Astrocyte (in vitro differentiated cells and primary cell): ENCODE measurements at regions not wholly inside any gene's neighbourhood (a gene's known extent, or its start where the extent isn't known, plus 50 kb on each side); places are given as distances from the start of the nearest gene placed in this dataset.

Experiments used
- DNase-seq: peaks from one replicate; pipeline ENCODE4 v3.0.0-alpha.2; 2010; ENCODE audit warnings: low read depth
- FAIRE-seq: peaks from 2 replicates; lab custom pipeline; 2011; peaks lifted over from hg19 to GRCh38; lab: Jason Lieb, UNC
- H2AFZ ChIP-seq: 2 replicates; pipeline ENCODE4 v1.6.0; 2012; ENCODE audit warnings: low read depth, low read length, inconsistent platforms
- H3K27ac ChIP-seq: 2 replicates; pipeline ENCODE4 v1.5.1; 2011; ENCODE audit warnings: low read depth, low read length, inconsistent platforms
- H3K27me3 ChIP-seq: 2 replicates; pipeline ENCODE4 v1.6.0; 2011; ENCODE audit warnings: low read length, inconsistent platforms; ENCODE audit not compliant: insufficient read depth
- H3K36me3 ChIP-seq: 2 replicates; pipeline ENCODE4 v1.5.1; 2011; ENCODE audit warnings: low read length, inconsistent platforms; ENCODE audit not compliant: insufficient read depth
- H3K4me1 ChIP-seq: 2 replicates; pipeline ENCODE4 v1.5.1; 2011; ENCODE audit warnings: low read length, inconsistent platforms; ENCODE audit not compliant: insufficient read depth
- H3K4me2 ChIP-seq: 2 replicates; pipeline ENCODE4 v1.6.0; 2012; ENCODE audit warnings: low read length, inconsistent platforms
- H3K4me3 ChIP-seq: 2 replicates; pipeline ENCODE4 v1.5.1; 2011; ENCODE audit warnings: low read depth, mild to moderate bottlenecking, low read length, inconsistent platforms; ENCODE audit not compliant: insufficient read depth
- H3K79me2 ChIP-seq: 2 replicates; pipeline ENCODE4 v1.6.0; 2012; ENCODE audit warnings: mild to moderate bottlenecking, low read length, inconsistent platforms; ENCODE audit not compliant: insufficient read depth
- H3K9ac ChIP-seq: 2 replicates; pipeline ENCODE4 v1.6.0; 2012; ENCODE audit warnings: mild to moderate bottlenecking, low read length, inconsistent platforms
- H3K9me3 ChIP-seq: 2 replicates; pipeline ENCODE4 v1.5.1; 2012; ENCODE audit warnings: low read depth, mild to moderate bottlenecking, low read length, inconsistent platforms; ENCODE audit not compliant: insufficient read depth
- H4K20me1 ChIP-seq: 2 replicates; pipeline ENCODE4 v1.6.0; 2012; ENCODE audit warnings: low read length, inconsistent platforms; ENCODE audit not compliant: insufficient read depth
- H3K27ac Mint-ChIP-seq: one replicate; pipeline ENCODE4 v1.8.0; 2021; ENCODE audit warnings: mild to moderate bottlenecking, mixed read lengths; ENCODE audit not compliant: unreplicated experiment
- H3K27me3 Mint-ChIP-seq: one replicate; pipeline ENCODE4 v1.8.0; 2021; ENCODE audit warnings: low read depth, mixed read lengths; ENCODE audit not compliant: unreplicated experiment
- H3K36me3 Mint-ChIP-seq: one replicate; pipeline ENCODE4 v1.8.0; 2021; ENCODE audit warnings: low read depth, mixed read lengths; ENCODE audit not compliant: unreplicated experiment
- H3K4me1 Mint-ChIP-seq: one replicate; pipeline ENCODE4 v1.8.0; 2021; ENCODE audit warnings: low read depth, mixed read lengths; ENCODE audit not compliant: unreplicated experiment
- H3K4me3 Mint-ChIP-seq: one replicate; pipeline ENCODE4 v1.8.0; 2021; ENCODE audit warnings: mild to moderate bottlenecking, moderate library complexity, mixed read lengths; ENCODE audit not compliant: unreplicated experiment
- H3K9me3 Mint-ChIP-seq: one replicate; pipeline ENCODE4 v1.8.0; 2021; ENCODE audit warnings: mild to moderate bottlenecking, mixed read lengths; ENCODE audit not compliant: unreplicated experiment
- EZH2 ChIP-seq: IDR thresholded peaks from 2 replicates; pipeline ENCODE4 v1.6.1; 2012; ENCODE audit warnings: mild to moderate bottlenecking, low read length, inconsistent platforms; ENCODE audit not compliant: insufficient read depth
- TF ChIP-seq, protein P1 (sequence below): IDR thresholded peaks from 2 replicates; pipeline ENCODE4 v1.5.1; 2011; ENCODE audit warnings: low read depth, mild to moderate bottlenecking, inconsistent platforms, low read length, moderate library complexity; ENCODE audit not compliant: insufficient read depth

- Mint-ChIP-seq H3K9me3 (peaks cover 5% of the 10 kb centered on the region), H3K36me3 (no peaks in the 10 kb centered on the region), H3K27ac (no peak overlapping the region), H3K4me3 (no peak overlapping the region), H3K27me3 (peaks cover 27% of the 10 kb centered on the region), H3K4me1 (peaks cover 21% of the 10 kb centered on the region)
- Histone ChIP-seq H3K9ac (no peak overlapping the region), H3K4me2 (peak overlapping the region; percentile 97), H3K27ac (no peak overlapping the region), H3K79me2 (no peaks in the 10 kb centered on the region), H2AFZ (no peak overlapping the region), H3K27me3 (no peaks in the 10 kb centered on the region), H3K36me3 (no peaks in the 10 kb centered on the region), H3K4me1 (peaks cover 21% of the 10 kb centered on the region), H4K20me1 (peaks cover 3% of the 10 kb centered on the region), H3K9me3 (no peaks in the 10 kb centered on the region), H3K4me3 (no peak overlapping the region)
- no peak for FAIRE-seq
- TF ChIP-seq EZH2: no peak
- TF ChIP-seq, protein P1, sequence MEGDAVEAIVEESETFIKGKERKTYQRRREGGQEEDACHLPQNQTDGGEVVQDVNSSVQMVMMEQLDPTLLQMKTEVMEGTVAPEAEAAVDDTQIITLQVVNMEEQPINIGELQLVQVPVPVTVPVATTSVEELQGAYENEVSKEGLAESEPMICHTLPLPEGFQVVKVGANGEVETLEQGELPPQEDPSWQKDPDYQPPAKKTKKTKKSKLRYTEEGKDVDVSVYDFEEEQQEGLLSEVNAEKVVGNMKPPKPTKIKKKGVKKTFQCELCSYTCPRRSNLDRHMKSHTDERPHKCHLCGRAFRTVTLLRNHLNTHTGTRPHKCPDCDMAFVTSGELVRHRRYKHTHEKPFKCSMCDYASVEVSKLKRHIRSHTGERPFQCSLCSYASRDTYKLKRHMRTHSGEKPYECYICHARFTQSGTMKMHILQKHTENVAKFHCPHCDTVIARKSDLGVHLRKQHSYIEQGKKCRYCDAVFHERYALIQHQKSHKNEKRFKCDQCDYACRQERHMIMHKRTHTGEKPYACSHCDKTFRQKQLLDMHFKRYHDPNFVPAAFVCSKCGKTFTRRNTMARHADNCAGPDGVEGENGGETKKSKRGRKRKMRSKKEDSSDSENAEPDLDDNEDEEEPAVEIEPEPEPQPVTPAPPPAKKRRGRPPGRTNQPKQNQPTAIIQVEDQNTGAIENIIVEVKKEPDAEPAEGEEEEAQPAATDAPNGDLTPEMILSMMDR: no peak
- DNase-seq: peak; percentile 72
Observed at GRCh38 chr3:124587053-124587408, 143.2 kb upstream of the UMPS start.

GRCh38 chr3:124588036-124588435, 142.2 kb upstream of the UMPS start:
- Histone ChIP-seq H3K4me1 (peaks cover 21% of the 10 kb centered on the region), H3K4me3 (no peak overlapping the region), H3K27me3 (no peaks in the 10 kb centered on the region), H3K9ac (no peak overlapping the region), H3K79me2 (no peaks in the 10 kb centered on the region), H3K4me2 (no peak overlapping the region), H3K36me3 (no peaks in the 10 kb centered on the region), H2AFZ (no peak overlapping the region), H3K9me3 (no peaks in the 10 kb centered on the region), H3K27ac (no peak overlapping the region), H4K20me1 (peaks cover 3% of the 10 kb centered on the region)
- Mint-ChIP-seq H3K36me3 (no peaks in the 10 kb centered on the region), H3K4me3 (no peak overlapping the region), H3K27me3 (peaks cover 27% of the 10 kb centered on the region), H3K9me3 (peaks cover 5% of the 10 kb centered on the region), H3K4me1 (peaks cover 21% of the 10 kb centered on the region), H3K27ac (no peak overlapping the region)
- TF ChIP-seq EZH2: no peak
- TF ChIP-seq, protein P1: no peak
- no peak for FAIRE-seq
- DNase-seq: no peak

DNA sequence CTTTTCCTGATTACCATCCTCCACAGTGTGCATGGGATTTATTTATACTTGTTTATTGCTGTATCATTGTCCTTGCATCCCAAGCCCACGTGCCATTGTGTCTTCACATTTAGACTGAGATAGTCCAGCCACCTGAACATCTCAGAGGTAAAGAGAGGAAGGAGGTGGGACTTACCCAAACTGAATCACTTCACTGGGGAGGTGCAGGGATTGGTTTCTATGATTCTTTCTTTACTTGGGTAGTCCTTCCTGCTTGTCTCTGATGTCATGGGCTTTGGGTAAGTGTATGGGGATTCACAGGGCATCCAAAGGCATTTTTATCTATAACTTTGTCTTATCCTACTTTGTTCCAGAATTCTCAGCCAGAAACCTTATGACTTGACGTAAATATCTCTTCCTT, 141.5 kb upstream of the UMPS start:
- H3K4me1 ChIP-seq: peaks cover 21% of the 10 kb centered on the region
- DNase-seq (no peak), FAIRE-seq (no peak)
- H3K36me3 ChIP-seq: no peaks in the 10 kb centered on the region
- TF ChIP-seq, protein P1: no peak
- no peak for TF ChIP-seq EZH2
- no peaks in the 10 kb centered on the region for H3K27me3 ChIP-seq
- H4K20me1 ChIP-seq: peaks cover 3% of the 10 kb centered on the region
- Mint-ChIP-seq H3K36me3 (peaks cover 3% of the 10 kb centered on the region), H3K4me3 (no peak overlapping the region), H3K4me1 (peaks cover 21% of the 10 kb centered on the region), H3K27ac (no peak overlapping the region), H3K9me3 (peaks cover 5% of the 10 kb centered on the region), H3K27me3 (peaks cover 22% of the 10 kb centered on the region)
- H3K9me3 ChIP-seq: no peaks in the 10 kb centered on the region
- no peak overlapping the region for H3K27ac ChIP-seq
- H3K9ac ChIP-seq: no peak overlapping the region
- H3K4me3 ChIP-seq: no peak overlapping the region
- H3K4me2 ChIP-seq: no peak overlapping the region
- H3K79me2 ChIP-seq: no peaks in the 10 kb centered on the region
- H2AFZ ChIP-seq: no peak overlapping the region
